Stimulated activated CD4-positive, alpha-beta T cell treated with anti-CD3 and anti-CD28 coated beads, Interleukin-15, amount 100 ng/mL, for 48 hours (primary cell): ENCODE measurements at regions not wholly inside any gene's neighbourhood (a gene's known extent, or its start where the extent isn't known, plus 50 kb on each side); places are given as distances from the start of the nearest gene placed in this dataset.

Experiments used
- DNase-seq, 2 donors: peaks; one replicate each; pipeline ENCODE4 v3.0.0-alpha.2; 2020; ENCODE audit warnings: low read depth in 2 of 2

DNA sequence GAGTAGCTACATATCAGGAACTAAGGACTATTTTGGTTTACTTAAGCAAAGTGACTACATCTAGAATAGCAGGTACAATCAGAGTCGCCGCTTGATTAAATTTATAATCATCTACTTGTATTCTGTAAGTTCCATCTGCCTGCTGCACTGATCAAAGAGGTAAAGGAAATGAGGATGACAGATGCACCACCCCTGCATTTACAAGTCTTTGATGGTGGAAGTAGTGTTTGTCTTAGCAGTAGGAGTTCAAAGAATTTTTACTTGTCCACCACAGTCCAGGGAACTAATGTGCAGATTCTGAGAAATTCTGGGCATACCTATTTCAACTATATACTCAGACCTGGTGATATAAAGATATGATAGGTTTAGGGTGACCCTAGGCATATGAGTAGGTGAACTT, 184.1 kb upstream of the IVNS1ABP start:
- DNase-seq, result no peak

DNA sequence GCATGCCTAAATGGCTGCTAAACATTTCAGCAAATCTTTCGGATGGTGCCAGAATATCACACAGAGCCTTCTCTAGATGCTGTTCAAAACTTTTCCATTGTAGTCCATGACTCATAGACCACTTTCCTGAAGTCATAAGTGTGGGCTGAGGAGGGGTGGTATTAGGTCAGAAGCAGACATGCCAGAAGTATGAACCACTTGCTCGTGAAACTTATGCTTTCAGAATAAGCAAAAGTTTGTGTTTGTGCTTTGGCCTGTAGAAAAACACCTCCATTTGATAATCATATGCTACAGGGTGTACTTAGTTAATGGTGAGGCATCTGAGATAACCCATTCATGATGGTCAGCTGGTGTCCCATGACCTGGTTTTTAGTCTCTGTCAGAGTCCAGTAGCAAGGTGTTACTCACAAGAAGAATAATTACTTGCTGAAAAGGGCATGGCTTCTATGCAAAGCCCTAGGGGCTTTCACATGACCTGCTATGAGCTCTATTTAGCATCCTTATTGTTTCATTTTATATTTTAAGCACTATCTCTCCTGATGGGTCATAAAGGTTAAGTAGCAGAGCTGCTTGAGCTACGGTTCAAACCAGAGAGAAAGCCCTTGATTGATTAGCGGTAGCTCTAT, 183.1 kb upstream of the IVNS1ABP start:
- DNase-seq, result peak in 1 of 2 donors; percentile 3

DNA sequence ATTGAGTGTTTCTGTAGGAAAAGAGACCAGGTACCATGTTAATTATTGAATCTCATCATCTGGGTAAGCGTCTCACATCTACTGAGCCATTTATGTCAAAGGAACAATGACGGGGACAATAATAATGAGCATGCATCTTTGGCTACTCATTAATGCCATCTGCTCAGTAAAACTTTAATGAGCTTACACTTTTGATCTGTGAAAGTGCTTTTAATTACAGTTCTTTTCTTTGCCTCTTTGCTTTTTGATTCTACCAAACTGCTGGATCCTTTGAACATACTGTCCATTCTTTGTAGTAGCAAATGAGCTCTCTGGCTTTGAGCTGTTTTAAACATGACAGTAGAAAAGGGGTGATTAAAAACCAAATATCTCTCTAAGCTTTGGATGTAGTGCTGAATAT, 181.2 kb upstream of the IVNS1ABP start:
- no peak for DNase-seq

DNA sequence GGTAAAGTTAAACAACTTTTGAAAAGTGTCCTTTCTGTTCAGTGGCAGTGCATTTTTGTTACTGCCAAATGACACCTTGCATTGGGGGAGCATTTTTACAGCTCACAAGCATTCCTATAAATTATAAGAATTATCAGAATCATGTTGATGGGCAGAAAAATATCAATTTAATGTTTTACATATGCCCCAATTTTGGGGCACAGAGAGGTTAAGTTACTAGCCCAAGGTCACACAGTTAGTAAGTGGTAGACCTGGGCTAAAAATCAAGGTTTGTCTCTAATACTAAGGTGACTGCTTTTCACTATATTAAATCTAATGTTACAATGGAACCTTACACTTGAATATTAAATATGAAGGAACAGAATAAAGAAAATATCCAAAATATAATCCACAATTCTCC, 180.1 kb upstream of the IVNS1ABP start:
- DNase-seq, result no peak

DNA sequence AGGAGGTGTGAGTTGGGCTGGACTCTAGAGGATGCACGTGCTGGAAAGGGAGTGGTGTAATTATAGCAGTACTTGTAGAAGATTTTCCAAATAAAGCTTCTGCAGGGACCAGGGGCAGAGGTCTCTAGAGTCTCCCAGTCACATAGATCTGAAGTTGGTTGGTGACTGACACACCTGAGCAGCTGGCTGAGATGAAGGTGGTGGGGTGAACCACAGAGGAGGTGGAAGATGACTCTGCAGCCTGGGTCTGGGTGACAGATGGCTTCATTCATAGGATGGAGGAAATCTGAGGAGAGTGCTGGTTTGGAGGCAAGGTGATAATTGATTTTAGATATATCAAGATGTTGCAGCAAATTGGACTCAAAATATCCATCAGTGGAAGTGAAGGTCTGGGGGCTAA, 178.9 kb upstream of the IVNS1ABP start:
- no peak for DNase-seq

DNA sequence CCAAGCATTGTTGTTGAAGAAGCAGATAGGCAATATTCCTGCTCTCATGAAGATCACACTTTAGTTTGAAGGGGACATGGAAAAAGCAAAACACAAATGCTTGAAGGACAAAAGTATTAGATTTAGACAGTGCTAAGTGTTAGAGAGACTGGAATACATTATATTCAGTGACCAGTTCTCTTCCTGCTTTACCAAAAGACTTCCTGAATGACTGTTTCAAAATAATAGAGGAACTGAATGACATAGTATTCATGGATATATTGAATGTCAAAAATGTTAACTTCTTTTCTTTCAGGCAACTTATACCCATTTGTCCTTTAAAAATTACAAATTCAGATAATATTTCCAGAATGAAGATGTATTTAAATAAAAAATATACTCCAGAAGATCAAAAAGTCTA, 178.0 kb upstream of the IVNS1ABP start:
- no peak for DNase-seq

DNA sequence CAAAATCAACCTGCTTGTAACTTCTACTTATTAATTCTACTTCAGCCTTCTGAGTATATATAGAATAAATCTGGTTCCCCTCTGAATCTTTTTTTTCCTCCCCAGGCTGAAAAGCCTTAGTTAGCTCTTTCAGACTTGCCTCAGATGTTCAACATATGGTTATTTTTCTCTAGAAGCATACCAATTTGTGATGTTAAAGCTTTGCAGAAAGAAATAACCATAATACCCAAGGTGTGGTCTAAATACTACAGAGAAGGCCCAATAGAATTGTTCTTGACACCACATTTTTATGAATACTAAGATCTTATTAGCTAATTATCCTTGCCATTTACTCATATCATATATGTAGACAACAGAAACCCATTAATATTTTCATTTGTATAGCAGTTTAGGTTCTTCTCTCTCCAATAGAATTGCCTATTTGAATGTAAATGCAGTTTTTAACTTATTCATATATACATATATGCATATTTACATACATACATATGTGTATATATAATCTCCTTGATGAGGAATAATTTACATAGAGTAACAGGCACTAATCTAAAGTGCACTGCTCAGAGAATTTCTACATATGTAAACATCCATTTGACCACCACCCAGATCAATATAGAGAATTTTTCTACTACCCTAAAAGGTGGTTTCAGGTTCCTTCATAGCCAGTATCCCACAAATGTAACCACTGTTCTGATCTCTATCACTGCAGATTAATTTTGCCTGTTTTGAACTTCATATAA, 175.2 kb upstream of the IVNS1ABP start:
- DNase-seq, result no peak

DNA sequence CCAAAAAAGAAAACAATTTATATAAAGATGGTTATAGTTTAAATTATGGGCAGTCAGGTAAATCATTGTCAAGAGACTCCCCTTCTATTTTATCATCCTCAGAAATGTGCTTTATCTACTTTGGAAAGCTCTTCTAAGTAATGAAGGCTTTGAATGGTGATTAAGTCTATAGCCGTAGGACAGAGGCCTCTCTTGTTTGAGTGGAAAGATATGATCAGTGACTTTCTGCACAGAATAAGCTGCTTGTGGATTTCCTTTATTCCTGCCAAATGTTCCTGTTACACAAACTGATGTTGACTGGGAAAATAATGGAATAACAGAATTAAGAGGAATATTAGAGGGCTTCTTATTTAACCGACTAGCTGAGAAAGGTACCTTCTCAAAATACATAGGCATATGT, 174.6 kb upstream of the IVNS1ABP start:
- DNase-seq, result no peak

DNA sequence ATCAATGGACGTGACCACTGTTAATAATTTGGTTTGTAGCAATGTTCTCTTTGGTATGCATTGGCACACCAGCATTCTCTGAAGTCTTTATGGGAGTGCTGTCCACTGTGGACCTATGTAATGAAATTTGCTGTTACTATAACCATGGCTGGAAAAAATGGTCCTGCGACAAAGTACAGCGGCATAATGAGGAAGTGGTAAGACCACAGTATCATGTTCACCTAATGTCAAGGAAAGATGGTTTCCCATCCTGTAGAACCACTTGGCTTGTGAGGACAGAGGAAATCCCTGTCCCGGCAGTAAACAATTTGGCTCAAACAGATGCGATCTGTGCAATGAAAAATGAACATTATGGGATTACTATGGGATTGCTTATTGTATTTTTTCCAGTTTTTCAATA, 173.9 kb upstream of the IVNS1ABP start:
- no peak for DNase-seq

DNA sequence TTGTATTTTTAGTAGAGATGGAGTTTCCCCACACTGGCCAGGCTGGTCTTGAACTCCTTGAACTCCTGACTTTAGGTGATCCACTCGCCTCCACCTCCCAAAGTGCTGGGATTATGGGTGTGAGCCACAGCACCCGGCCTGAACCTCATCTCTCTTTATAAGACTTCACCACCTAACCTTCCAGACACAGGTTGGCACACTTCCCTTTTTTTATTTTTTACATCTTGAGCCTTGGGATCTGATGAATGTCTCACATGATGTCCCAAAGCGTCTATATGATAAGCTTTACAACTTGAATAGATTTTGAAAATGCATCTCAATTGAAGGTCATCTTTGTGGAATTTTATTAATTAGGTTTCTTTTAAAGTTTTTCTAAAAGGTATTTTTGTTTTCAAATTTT, 172.4 kb upstream of the IVNS1ABP start:
- DNase-seq, result no peak

DNA sequence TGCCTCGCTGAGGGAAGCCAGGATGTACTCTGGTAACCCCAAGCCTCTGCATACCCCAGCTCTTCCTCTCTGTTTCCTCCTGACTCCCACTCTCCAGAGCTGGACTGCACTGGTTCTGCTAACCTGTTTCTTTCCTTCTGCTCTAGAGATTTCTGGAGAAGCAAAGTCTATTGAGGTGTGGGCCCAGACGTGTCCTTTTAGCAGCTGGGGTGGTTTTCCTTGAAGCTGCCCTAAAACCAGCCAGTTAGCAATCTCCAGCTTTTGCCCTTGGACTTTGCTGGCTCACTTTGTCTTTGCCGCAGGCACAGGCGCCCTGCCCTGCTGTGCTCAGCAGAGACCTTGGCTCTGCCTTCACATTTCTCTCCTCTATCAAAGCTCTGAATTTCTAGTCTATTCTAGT, 171.8 kb upstream of the IVNS1ABP start:
- DNase-seq, result no peak

DNA sequence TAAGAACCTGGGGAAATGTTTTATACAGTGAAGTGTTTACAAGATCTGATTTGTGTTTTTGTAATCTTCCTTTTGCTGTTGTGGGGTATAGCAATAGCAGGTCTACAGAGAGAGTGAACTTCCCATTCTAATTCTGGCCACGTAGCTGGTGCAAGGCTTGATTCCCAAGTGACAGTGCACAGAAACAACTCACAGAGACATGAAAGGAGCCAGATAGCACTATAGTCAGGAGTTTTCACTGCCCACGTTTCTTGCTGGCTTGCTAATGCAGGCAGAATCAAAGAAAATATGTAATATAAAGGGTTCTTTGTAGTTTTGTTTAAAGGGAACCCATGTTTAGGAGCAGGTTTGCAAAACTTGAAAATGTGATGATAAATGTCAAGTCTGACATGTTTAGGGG, 170.9 kb upstream of the IVNS1ABP start:
- no peak for DNase-seq

DNA sequence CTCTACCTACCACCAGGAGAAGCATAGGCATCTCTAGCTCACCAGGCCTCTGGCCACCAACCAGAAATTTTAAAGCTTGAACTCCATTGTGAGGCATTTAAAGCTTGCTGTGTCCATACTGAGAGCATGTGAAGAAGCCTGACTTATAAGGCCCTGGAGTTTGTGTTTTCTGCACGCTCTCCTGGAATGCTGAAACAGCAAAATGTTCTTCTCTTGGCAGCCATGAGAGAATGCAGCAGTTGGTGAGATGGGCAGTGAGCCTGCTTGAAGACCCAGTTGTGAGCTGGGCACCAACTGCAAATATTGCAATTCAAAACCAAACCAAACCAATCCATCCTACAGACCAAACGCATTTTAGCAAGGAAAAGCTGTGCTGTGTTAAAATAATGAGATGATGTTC, 170.0 kb upstream of the IVNS1ABP start:
- DNase-seq, result no peak

DNA sequence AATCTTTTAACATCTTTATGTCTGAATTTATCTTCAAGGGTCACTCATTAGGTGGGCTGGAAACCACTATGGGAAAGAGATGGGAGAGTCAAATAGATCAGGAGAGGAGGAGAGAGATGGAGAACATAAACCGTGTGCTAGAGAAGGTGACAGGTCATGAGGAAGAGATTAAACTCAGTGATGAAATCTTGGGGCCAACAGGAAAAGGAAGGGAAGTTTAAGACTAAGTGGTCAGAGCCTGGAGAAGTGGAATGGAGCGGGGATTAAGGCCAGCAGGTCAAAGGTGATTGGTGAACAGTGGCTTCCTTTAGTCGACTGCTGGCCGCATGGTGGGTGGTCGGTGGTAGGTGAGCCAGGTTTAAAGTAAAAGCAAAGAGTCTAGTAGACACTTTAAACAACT, 169.3 kb upstream of the IVNS1ABP start:
- DNase-seq, result no peak

DNA sequence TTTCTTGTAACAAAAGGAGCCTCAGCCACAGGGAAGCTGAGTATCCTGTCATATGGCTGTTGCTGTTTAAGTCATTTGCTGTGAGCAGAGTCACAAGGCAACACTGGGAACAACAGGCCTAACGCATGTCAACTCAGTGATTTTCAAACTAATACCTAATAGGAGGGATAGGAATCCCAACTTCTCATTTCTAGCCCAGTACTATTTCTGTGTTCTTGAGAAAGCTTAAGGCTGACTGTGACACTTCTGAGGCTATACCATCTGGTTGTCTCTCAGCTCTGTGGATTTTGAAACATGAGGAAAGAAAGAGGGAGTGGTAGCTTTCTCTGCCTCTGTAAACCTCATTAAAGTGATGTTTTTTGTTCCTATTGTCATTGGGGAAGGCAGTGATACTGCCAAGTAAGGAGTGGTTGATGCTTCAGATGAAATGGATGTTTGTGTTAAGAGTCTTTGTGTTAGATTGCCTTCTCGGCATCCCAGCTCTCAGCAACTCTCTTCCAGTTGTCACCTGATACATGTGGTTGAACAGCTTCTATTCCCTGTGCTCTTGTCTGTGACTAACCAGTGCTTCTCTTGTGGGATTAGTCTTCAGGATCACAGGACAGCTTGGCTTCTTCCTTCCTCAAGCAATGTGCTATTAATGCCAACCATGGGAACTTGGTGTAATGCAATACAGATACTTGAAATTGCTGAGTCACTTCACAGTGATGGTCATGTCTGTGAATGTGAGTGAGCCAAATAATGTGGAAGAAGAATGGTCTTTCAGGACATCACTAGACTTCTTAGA, 166.8 kb upstream of the IVNS1ABP start:
- no peak for DNase-seq

DNA sequence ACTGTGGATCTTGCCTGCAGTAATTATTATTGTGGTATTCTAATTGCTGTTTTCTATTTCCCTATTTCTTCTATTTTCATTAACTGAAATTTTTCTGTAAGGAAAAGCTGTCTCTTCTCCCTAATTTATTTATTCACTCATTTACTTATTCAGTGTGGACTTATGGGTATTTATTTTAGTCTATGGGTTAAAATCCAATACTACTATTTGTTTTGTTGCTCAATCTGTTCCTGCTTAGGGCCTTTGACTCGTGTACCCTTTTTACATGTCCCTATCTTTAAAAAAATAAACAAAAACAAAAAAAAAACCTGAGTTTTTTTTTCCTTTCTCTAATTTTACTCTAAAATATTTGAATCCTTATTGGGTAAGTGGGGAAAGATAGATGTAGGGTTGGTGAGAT, 166.2 kb upstream of the IVNS1ABP start:
- DNase-seq, result no peak

DNA sequence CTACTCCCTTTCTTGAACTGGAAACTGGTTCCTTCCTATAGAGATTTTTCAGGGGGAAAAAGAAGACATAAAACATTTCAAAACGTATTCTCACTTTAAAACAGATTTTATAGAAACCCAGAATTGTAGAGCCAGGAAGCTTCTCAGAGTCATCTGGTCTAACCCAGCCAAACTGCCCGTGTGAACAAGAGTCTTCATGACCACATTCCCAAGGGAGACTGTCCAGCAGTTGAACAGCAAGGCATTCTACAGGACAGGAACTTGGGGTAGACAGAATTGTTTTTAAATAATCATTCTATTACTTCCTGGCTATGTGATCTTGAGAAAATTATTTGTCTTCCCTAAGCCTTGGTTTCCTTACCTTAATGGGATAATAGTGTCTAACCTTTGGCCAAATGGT, 163.5 kb upstream of the IVNS1ABP start:
- DNase-seq, result no peak

DNA sequence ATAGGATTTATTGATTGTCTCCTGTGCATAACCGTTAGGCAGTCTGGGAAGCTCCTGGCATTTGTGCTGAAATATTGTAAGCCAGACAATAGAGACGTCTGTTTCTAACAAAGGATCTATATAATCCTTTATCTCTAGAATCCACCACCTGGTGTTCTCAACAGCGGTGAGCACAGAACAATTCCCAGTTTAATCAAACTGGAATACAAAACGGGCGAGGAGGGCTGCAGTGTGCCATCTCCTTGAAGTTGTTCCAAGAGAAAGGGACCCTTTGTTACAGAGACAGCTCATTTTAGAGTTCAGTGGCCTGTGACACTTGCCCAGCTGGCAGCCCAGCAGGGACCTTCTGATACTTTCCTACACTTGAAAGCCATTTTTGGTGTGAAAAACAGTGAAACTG, 162.8 kb upstream of the IVNS1ABP start:
- no peak for DNase-seq

DNA sequence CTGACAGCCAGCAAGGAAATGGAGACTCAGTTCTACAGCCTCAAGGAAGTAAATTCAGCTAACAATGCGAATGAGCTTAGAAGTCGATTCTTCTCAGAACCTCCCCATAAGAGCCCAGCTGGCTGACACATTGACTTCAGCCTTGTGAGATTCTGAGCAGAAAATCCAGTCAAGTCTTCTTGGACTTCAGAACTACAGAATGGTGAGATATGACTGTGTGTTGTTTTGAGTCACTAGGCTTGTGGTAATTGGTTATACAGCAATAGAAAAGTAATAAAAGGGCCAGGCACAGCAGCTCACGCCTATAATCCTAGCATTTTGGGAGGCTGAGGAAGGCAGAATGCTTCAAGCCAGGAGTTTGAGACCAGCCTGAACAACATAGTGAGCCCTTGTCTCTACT, 161.8 kb upstream of the IVNS1ABP start:
- no peak for DNase-seq

DNA sequence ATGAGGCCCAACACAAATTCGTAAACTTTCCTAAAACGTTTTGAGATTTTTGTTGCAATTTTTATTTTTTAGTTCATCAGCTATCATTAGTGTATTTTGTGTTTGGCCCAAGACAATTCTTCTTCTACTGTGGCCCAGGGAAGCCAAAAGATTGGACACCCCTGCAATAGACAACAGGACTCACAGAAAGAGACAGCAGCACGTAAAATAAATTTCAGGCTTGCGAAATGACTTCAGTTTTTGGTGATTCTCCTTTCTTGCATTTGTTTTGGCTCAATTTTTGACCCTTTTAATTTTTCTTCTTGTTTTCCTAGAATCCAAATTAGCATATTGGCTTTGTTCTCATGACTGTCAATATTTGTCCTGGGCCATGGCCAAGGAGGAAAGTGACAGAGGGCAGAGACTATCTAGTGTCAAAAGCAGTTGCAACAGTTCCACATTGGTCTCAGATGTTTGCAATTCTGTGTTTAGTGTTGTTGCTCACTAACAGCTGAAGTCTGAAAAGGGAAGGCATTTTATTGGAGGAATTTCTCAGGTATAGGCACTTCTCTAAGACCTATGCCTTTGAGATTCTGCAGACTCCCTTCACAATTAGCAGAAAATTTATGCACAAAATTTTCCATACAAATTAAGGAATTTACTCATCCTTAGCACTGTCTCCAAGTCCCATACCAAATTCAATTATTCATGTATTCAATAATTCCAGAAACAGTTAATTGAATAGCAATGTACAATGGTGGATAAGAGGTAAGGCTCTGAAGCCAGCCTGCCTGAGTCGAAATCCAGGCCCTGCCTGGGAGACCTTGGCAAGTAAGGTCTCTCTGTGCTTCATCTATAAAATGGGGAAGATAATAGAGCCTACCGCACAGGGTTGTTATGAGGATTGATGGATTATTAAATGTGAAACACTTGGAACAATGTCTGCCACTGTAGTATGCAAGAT, 160.9 kb upstream of the IVNS1ABP start:
- DNase-seq, result no peak

DNA sequence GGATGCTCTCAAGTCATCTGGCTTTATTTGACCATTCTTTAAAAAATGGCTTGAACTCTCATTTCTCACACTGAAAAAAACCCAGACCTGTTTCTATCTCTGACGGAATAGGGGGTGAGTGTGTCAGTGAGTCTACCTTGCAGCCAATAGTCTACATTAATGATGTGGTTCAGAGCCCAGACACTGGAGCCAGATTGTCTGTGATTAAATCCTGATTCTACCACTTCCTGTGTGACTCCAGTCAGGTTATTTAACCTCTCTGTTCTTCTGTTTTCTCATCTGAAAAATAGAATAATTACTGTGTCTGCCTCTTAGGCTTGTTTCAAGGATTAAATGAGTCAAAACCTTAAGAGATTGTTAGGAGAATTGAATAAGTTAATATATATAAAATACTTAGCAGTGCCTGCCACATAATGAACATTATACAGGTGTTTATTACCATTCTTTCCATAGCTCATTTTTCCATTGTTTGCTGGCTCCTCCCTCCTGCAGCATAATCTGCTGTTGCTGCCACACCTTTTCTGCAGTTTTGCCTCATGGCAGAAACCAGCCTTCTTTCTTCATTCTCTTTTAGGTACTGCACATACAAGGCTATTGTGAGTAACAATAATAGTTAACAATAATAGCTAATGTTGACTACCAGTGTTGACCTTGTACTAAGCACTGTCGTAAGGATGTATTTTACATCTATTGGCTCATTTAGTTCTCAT, 157.6 kb upstream of the IVNS1ABP start:
- DNase-seq, result no peak
